ENCODE measurements at regions not wholly inside any gene's neighbourhood (a gene's known extent, or its start where the extent isn't known, plus 50 kb on each side); places are given as distances from the start of the nearest gene placed in this dataset.
"Not testable (repeated sequence)": the region's sequence is repeated elsewhere in the genome, so short reads cannot be mapped to it uniquely, and the experiment has no call there.

DNA sequence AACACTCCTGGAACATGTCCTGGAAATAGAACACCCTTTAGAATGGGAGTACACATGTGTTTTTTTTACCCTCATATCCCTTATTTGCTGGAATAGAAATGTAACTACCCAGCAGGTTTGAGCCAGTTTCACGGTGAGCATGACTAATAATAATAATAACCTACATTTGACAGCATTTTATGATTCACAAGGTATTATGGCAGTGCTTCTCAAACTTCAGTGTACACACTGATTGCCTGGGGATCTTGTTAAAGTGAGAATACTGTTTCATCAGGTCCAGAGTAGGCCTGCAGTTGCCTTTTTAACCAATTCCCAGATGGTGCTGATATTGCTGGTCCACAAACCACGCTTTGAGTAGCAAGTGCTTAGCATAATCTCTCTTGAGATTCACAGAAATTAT lies 63.9 kb downstream of the NFKBIZ start:
- Histone ChIP-seq H3K36me3 (ENCODE audit: low read depth, missing control alignments) (no peaks in the 10 kb centered on the region), H3K4me3 (no peak overlapping the region), H3K9me3 (no peaks in the 10 kb centered on the region), H3K27ac (no peak overlapping the region), H3K4me1 (no peaks in the 10 kb centered on the region), H3K27me3 (no peaks in the 10 kb centered on the region)
- intact Hi-C loops (cut with DNase I; ENCODE audit: low total_unique reads) = no loop called here
- TF ChIP-seq, protein P1, sequence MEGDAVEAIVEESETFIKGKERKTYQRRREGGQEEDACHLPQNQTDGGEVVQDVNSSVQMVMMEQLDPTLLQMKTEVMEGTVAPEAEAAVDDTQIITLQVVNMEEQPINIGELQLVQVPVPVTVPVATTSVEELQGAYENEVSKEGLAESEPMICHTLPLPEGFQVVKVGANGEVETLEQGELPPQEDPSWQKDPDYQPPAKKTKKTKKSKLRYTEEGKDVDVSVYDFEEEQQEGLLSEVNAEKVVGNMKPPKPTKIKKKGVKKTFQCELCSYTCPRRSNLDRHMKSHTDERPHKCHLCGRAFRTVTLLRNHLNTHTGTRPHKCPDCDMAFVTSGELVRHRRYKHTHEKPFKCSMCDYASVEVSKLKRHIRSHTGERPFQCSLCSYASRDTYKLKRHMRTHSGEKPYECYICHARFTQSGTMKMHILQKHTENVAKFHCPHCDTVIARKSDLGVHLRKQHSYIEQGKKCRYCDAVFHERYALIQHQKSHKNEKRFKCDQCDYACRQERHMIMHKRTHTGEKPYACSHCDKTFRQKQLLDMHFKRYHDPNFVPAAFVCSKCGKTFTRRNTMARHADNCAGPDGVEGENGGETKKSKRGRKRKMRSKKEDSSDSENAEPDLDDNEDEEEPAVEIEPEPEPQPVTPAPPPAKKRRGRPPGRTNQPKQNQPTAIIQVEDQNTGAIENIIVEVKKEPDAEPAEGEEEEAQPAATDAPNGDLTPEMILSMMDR (IDR thresholded peaks at IDR 0.05) = no peak
- no peak for TF ChIP-seq POLR2A (IDR thresholded peaks at IDR 0.05)
- no peak for DNase-seq
- 90% methylated on average over 2 of the region's 2 CpGs for WGBS, 2 donors

DNA sequence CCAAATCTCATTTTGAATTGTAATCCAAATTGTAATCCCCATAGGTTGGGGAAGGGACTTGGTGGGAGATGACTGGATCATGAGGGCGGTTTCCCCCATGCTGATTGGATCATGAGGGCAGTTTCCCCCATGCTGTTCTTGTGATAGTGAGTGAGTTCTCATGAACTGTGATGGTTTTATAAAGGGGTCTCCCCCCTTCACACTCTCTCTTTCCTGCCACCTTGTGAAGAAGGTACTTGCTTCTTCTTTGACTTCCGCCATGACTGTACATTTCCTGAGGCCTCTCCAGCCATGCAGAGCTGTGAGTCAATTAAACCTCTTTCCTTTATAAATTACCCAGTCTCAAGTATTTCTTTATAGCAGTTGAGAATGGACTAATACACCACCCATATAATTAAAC lies 68.4 kb downstream of the NFKBIZ start:
- 90 to 91% methylated on average over 2 of the region's 2 CpGs for WGBS, 2 donors

DNA sequence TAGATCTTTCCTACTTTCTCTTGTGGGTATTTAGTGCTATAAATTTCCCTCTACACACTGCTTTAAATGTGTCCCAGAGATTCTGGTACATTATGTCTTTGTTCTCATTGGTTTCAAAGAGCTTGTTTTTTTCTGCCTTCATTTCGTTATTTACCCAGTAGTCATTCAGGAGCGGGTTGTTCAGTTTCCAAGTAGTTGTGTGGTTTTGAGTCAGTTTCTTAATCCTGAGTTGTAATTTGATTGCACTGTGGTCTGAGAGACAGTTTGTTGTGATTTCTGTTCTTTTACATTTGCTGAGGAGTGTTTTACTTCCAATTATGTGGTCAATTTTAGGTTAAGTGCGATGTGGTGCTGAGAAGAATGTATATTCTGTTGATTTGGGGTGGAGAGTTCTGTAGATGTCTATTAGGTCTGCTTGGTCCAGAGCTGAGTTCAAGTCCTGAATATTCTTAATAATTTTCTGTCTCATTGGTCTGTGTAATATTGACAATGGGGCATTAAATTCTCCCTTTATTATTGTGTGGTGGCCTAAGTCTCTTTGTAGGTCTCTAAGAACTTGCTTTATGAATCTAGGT lies 72.9 kb downstream of the NFKBIZ start:
- H3K27ac ChIP-seq; DNase-seq; H3K9me3 ChIP-seq; H3K4me1 ChIP-seq; H3K4me3 ChIP-seq; H3K36me3 ChIP-seq (ENCODE audit: low read depth, missing control alignments); intact Hi-C loops (cut with DNase I; ENCODE audit: low total_unique reads); H3K27me3 ChIP-seq: not testable (repeated sequence)
- WGBS, 2 donors = 87 to 92% methylated on average over 3 of the region's 3 CpGs

More for the DNA sequence above, 68.4 kb downstream of the NFKBIZ start:
- H3K27ac ChIP-seq; H3K27me3 ChIP-seq; H3K4me3 ChIP-seq; DNase-seq; H3K36me3 ChIP-seq (ENCODE audit: low read depth, missing control alignments); intact Hi-C loops (cut with DNase I; ENCODE audit: low total_unique reads); H3K9me3 ChIP-seq; H3K4me1 ChIP-seq: not testable (repeated sequence)

DNA sequence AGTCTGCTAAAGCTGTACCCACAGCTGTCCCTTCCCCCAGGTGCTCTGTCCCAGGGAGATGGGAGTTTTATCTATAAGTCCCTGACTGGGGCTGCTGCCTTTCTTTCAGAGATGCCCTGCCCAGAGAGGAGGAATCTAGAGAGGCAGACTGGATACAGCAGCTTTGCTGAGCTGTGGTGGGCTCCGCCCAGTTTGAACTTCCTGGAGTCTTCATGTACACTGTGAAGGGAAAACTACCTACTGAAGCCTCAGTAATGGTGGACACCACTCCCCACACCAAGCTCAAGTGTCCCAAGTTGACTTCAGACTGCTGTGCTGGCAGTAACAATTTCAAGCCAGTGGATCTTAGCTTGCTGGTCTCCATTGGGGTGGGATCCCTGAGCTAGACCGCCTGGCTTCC lies 75.3 kb downstream of the NFKBIZ start:
- H3K27me3 ChIP-seq; DNase-seq; H3K4me1 ChIP-seq; H3K27ac ChIP-seq; intact Hi-C loops (cut with DNase I; ENCODE audit: low total_unique reads); H3K4me3 ChIP-seq; H3K36me3 ChIP-seq (ENCODE audit: low read depth, missing control alignments); H3K9me3 ChIP-seq: not testable (repeated sequence)
- WGBS, 2 donors = 86 to 97% methylated on average over 1 to 2 of the region's 2 CpGs

DNA sequence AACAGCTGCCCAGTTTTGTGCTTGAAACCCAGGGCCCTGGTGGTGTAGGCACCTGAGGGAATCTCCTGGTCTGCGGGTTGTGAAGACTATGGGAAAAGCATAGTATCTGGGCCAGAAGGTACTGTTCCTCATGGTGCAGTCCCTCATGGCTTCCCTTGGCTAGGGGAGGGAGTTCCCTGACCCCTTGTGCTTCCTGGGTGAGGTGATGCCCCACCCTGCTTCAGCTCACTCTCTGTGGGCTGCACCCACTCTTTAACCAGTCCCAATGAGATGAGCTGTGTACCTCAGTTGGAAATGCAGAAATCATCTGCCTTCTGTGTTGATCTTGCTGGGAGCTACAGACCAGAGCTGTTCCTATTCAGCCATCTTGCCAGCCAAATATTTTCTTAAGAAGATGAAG lies 75.8 kb downstream of the NFKBIZ start:
- DNase-seq; H3K27me3 ChIP-seq; H3K4me3 ChIP-seq; H3K9me3 ChIP-seq; H3K36me3 ChIP-seq (ENCODE audit: low read depth, missing control alignments); intact Hi-C loops (cut with DNase I; ENCODE audit: low total_unique reads); H3K4me1 ChIP-seq; H3K27ac ChIP-seq: not testable (repeated sequence)
- WGBS, 2 donors = 85 to 92% methylated on average over 1 of the region's 1 CpG

DNA sequence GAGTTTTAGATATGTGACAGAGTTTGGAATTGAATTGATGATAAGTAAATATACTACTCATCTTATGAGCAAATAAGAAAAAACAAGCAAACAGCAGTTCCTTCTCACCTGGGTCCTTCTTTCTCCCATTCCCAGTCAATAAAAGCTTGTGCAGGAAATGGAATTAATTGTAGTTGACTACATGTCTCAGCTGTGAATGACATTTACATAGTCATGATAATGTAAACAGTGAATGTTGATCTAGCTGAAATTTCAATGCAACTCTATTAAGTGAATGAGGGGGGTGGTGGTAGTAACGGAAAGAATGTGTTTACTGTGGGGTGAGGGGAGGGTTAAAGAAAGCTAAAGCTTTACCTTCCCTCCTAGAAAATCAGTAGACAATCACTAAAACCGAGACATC lies 76.2 kb downstream of the NFKBIZ start:
- Histone ChIP-seq H3K9me3 (no peaks in the 10 kb centered on the region), H3K4me1 (no peaks in the 10 kb centered on the region), H3K36me3 (ENCODE audit: low read depth, missing control alignments) (no peaks in the 10 kb centered on the region), H3K27ac (no peak overlapping the region), H3K27me3 (no peaks in the 10 kb centered on the region), H3K4me3 (no peak overlapping the region)
- WGBS, 2 donors = 46 to 77% methylated on average over 2 of the region's 2 CpGs
- TF ChIP-seq POLR2A (IDR thresholded peaks at IDR 0.05) = no peak
- TF ChIP-seq, protein P1 (IDR thresholded peaks at IDR 0.05) = no peak
- DNase-seq = no peak
- intact Hi-C loops (cut with DNase I; ENCODE audit: low total_unique reads) = no loop called here

GRCh38 chr3:101926594-101927105 lies 77.3 kb downstream of the NFKBIZ start:
- no peak for DNase-seq
- Histone ChIP-seq H3K4me1 (no peaks in the 10 kb centered on the region), H3K36me3 (ENCODE audit: low read depth, missing control alignments) (no peaks in the 10 kb centered on the region), H3K27ac (no peak overlapping the region), H3K27me3 (no peaks in the 10 kb centered on the region), H3K4me3 (no peak overlapping the region), H3K9me3 (no peaks in the 10 kb centered on the region)
- TF ChIP-seq, protein P1 (IDR thresholded peaks at IDR 0.05) = no peak
- no peak for TF ChIP-seq POLR2A (IDR thresholded peaks at IDR 0.05)
- intact Hi-C loops (cut with DNase I; ENCODE audit: low total_unique reads) = no loop called here
- WGBS, 2 donors = 42 to 49% methylated on average over 7 of the region's 7 CpGs
